Fibroblast of lung (primary cell): ENCODE measurements at regions not wholly inside any gene's neighbourhood (a gene's known extent, or its start where the extent isn't known, plus 50 kb on each side); places are given as distances from the start of the nearest gene placed in this dataset.
A peak's percentile ranks its signal among the peaks of the same experiment; 100 is the strongest.

Experiments
- DNase-seq, 2 donors: peaks; one replicate each; pipeline versions ENCODE4 v3.0.0 to v3.0.0-alpha.2; 2010; ENCODE audit warnings: low read depth in 2 of 2
- H2AFZ ChIP-seq: 2 replicates; pipeline ENCODE4 v1.5.1; 2012; ENCODE audit warnings: low read length, control low read depth, inconsistent platforms
- H3K27ac ChIP-seq: 2 replicates; pipeline ENCODE4 v1.5.1; 2011; ENCODE audit warnings: low read length, control low read depth; ENCODE audit not compliant: insufficient read depth
- H3K27me3 ChIP-seq: 2 replicates; pipeline ENCODE4 v1.5.1; 2011; ENCODE audit warnings: mild to moderate bottlenecking, low read length; ENCODE audit not compliant: control insufficient read depth, insufficient read depth
- H3K36me3 ChIP-seq: 2 replicates; pipeline ENCODE4 v1.5.1; 2011; ENCODE audit warnings: low read length; ENCODE audit not compliant: control insufficient read depth, insufficient read depth
- H3K4me1 ChIP-seq: 2 replicates; pipeline ENCODE4 v1.5.1; 2011; ENCODE audit warnings: low read length; ENCODE audit not compliant: control insufficient read depth, insufficient read depth; ENCODE audit errors: extremely low read depth
- H3K4me2 ChIP-seq: 2 replicates; pipeline ENCODE4 v1.5.1; 2011; ENCODE audit warnings: low read length, control low read depth; ENCODE audit not compliant: insufficient read depth; ENCODE audit errors: extremely low read depth
- H3K4me3 ChIP-seq, 4 experiments: fragments of 200-600 bp in 1 of 4; sonication (generic) in 1 of 4; replicated peaks in 1 of 4; 2 replicates each; pipeline ENCODE4 v1.5.1; 2011 to 2016; ENCODE audit warnings: low read length in 4 of 4, low read depth in 3 of 4, mild to moderate bottlenecking in 3 of 4, control low read depth in 2 of 4, inconsistent platforms in 1 of 4, mixed read lengths in 1 of 4; ENCODE audit not compliant: insufficient read depth in 1 of 4; ENCODE audit errors: control extremely low read depth in 1 of 4
- H3K79me2 ChIP-seq: 2 replicates; pipeline ENCODE4 v1.5.1; 2012; ENCODE audit warnings: mild to moderate bottlenecking, low read length, inconsistent platforms; ENCODE audit not compliant: control insufficient read depth, insufficient read depth
- H3K9ac ChIP-seq: 2 replicates; pipeline ENCODE4 v1.5.1; 2011; ENCODE audit warnings: mild to moderate bottlenecking, low read length, control low read depth; ENCODE audit not compliant: insufficient read depth
- H3K9me3 ChIP-seq: 2 replicates; pipeline ENCODE4 v1.5.1; 2012; ENCODE audit warnings: low read depth, low read length; ENCODE audit not compliant: control insufficient read depth, insufficient read depth
- H4K20me1 ChIP-seq: 2 replicates; pipeline ENCODE4 v1.5.1; 2011; ENCODE audit warnings: low read length; ENCODE audit not compliant: control insufficient read depth, insufficient read depth; ENCODE audit errors: extremely low read depth
- CTCF ChIP-seq, 2 donors: IDR thresholded peaks in 1 of 2; conservative IDR thresholded peaks in 1 of 2; 1 replicate in 1 of 2; 2 replicates in 1 of 2; pipeline ENCODE4 v1.5.1; 2011 to 2012; ENCODE audit warnings: low read length in 2 of 2, control low read depth in 1 of 2, inconsistent platforms in 1 of 2, low read depth in 1 of 2, mild to moderate bottlenecking in 1 of 2
- EZH2 ChIP-seq: IDR thresholded peaks from 2 replicates; pipeline ENCODE4 v1.5.1; 2012; ENCODE audit warnings: low read length, control low read depth, mild to moderate bottlenecking; ENCODE audit errors: missing control alignments

- Histone ChIP-seq H3K4me1 (no peaks in the 10 kb centered on the region), H3K36me3 (no peaks in the 10 kb centered on the region), H3K4me2 (no peak overlapping the region), H3K4me3 (no peak overlapping the region), H3K9me3 (no peaks in the 10 kb centered on the region), H3K27me3 (no peaks in the 10 kb centered on the region), H2AFZ (no peak overlapping the region), H4K20me1 (no peaks in the 10 kb centered on the region), H3K27ac (no peak overlapping the region), H3K9ac (no peak overlapping the region), H3K79me2 (no peaks in the 10 kb centered on the region)
- DNase-seq = no peak
- TF ChIP-seq EZH2 = no peak
- TF ChIP-seq CTCF (conservative IDR thresholded peaks at IDR 0.05 in 1 of 2, IDR thresholded peaks at IDR 0.05 in 1 of 2; ENCODE audit: low read depth in 1 of 2, low read length in 2 of 2) = no peak
Measured at GRCh38 chr2:6449343-6449742, 416.4 kb downstream of the CMPK2 start.

GRCh38 chr2:6452702-6453481, 412.8 kb downstream of the CMPK2 start:
- no peaks in the 10 kb centered on the region for H3K9me3 ChIP-seq
- H3K27ac ChIP-seq = no peak overlapping the region
- H3K27me3 ChIP-seq = no peaks in the 10 kb centered on the region
- no peak overlapping the region for H3K4me3 ChIP-seq
- no peak for TF ChIP-seq EZH2
- TF ChIP-seq CTCF (conservative IDR thresholded peaks at IDR 0.05 in 1 of 2, IDR thresholded peaks at IDR 0.05 in 1 of 2; ENCODE audit: low read depth in 1 of 2, low read length in 2 of 2) = no peak
- no peaks in the 10 kb centered on the region for H3K79me2 ChIP-seq
- no peak overlapping the region for H3K4me2 ChIP-seq
- no peak overlapping the region for H2AFZ ChIP-seq
- no peaks in the 10 kb centered on the region for H4K20me1 ChIP-seq
- H3K4me1 ChIP-seq = no peaks in the 10 kb centered on the region
- H3K36me3 ChIP-seq = no peaks in the 10 kb centered on the region
- H3K9ac ChIP-seq = no peak overlapping the region
- peak in 1 of 2 donors; percentile 11 for DNase-seq

GRCh38 chr2:6454286-6454990, 411.3 kb downstream of the CMPK2 start:
- Histone ChIP-seq H3K4me2 (no peak overlapping the region), H3K4me1 (no peaks in the 10 kb centered on the region), H3K27ac (no peak overlapping the region), H3K36me3 (no peaks in the 10 kb centered on the region), H2AFZ (no peak overlapping the region), H3K9me3 (no peaks in the 10 kb centered on the region), H3K27me3 (no peaks in the 10 kb centered on the region), H3K9ac (no peak overlapping the region), H3K79me2 (no peaks in the 10 kb centered on the region), H3K4me3 (no peak overlapping the region), H4K20me1 (no peaks in the 10 kb centered on the region)
- TF ChIP-seq EZH2 (no peak), CTCF (conservative IDR thresholded peaks at IDR 0.05 in 1 of 2, IDR thresholded peaks at IDR 0.05 in 1 of 2; ENCODE audit: low read depth in 1 of 2, low read length in 2 of 2) (no peak)
- peak in 1 of 2 donors; percentile 8 for DNase-seq
